Effector memory CD8-positive, alpha-beta T cell (primary cell): ENCODE measurements at regions not wholly inside any gene's neighbourhood (a gene's known extent, or its start where the extent isn't known, plus 50 kb on each side); places are given as distances from the start of the nearest gene placed in this dataset.

ENCODE experiments used
- ATAC-seq: fragments of 150-1000 bp; cut with Tn5 transposase; replicated peaks from 2 replicates; pipeline ENCODE4 v1.10.0; 2021; ENCODE audit warnings: mild to moderate bottlenecking, moderate library complexity
- DNase-seq, 3 experiments: peaks; one replicate each; pipeline ENCODE4 v3.0.0; 2021
- H3K27ac Mint-ChIP-seq, 2 donors: one replicate each; pipeline ENCODE4 v1.8.0; 2022; ENCODE audit warnings: mild to moderate bottlenecking in 2 of 2, mixed read lengths in 2 of 2, moderate library complexity in 2 of 2
- H3K27me3 Mint-ChIP-seq, 2 donors: one replicate each; pipeline ENCODE4 v1.8.0; 2022; ENCODE audit warnings: mixed read lengths in 2 of 2
- H3K36me3 Mint-ChIP-seq: one replicate; pipeline ENCODE4 v1.8.0; 2022; ENCODE audit warnings: mild to moderate bottlenecking, moderate library complexity, mixed read lengths; ENCODE audit not compliant: insufficient read depth
- H3K4me1 Mint-ChIP-seq, 2 donors: one replicate each; pipeline ENCODE4 v1.8.0; 2022; ENCODE audit warnings: low read depth in 2 of 2, mixed read lengths in 2 of 2
- H3K4me3 Mint-ChIP-seq, 2 donors: one replicate each; pipeline ENCODE4 v1.8.0; 2022; ENCODE audit warnings: mild to moderate bottlenecking in 2 of 2, mixed read lengths in 2 of 2, moderate library complexity in 2 of 2
- H3K9me3 Mint-ChIP-seq, 2 donors: one replicate each; pipeline ENCODE4 v1.8.0; 2022; ENCODE audit warnings: mixed read lengths in 2 of 2

GRCh38 chr2:3100386-3100785, 277.2 kb downstream of the EIPR1 start:
- Mint-ChIP-seq H3K9me3 (no peaks in the 10 kb centered on the region), H3K27ac (no peak overlapping the region), H3K4me3 (no peak overlapping the region), H3K36me3 (no peaks in the 10 kb centered on the region), H3K27me3 (peaks cover 26 to 64% of the 10 kb centered on the region in 2 donors), H3K4me1 (peaks cover 0 to 4% of the 10 kb centered on the region in 2 donors)
- DNase-seq: no peak
- no peak for ATAC-seq

- no peak for DNase-seq
- no peak overlapping the region for H3K27ac Mint-ChIP-seq
- peaks cover 0 to 4% of the 10 kb centered on the region in 2 donors for H3K4me1 Mint-ChIP-seq
- H3K4me3 Mint-ChIP-seq: no peak overlapping the region
- H3K27me3 Mint-ChIP-seq: peaks cover 29 to 69% of the 10 kb centered on the region in 2 donors
- no peaks in the 10 kb centered on the region for H3K36me3 Mint-ChIP-seq
- no peaks in the 10 kb centered on the region for H3K9me3 Mint-ChIP-seq
- no peak for ATAC-seq
These were observed 277.8 kb downstream of the EIPR1 start for GRCh38 chr2:3099860-3100234.

GRCh38 chr2:3099145-3099859, 278.3 kb downstream of the EIPR1 start:
- H3K27me3 Mint-ChIP-seq: peaks cover 29 to 75% of the 10 kb centered on the region in 2 donors

GRCh38 chr2:3098231-3098630, 279.4 kb downstream of the EIPR1 start:
- H3K27me3 Mint-ChIP-seq: peaks cover 29 to 79% of the 10 kb centered on the region in 2 donors
- no peaks in the 10 kb centered on the region for H3K36me3 Mint-ChIP-seq
- ATAC-seq: no peak
- H3K4me1 Mint-ChIP-seq: peaks cover 0 to 4% of the 10 kb centered on the region in 2 donors
- H3K27ac Mint-ChIP-seq: no peak overlapping the region
- no peaks in the 10 kb centered on the region for H3K9me3 Mint-ChIP-seq
- no peak for DNase-seq
- no peak overlapping the region for H3K4me3 Mint-ChIP-seq

More at GRCh38 chr2:3099145-3099859, 278.3 kb downstream of the EIPR1 start:
- DNase-seq (no peak), ATAC-seq (no peak)
- Mint-ChIP-seq H3K4me3 (no peak overlapping the region), H3K4me1 (peaks cover 0 to 4% of the 10 kb centered on the region in 2 donors), H3K36me3 (no peaks in the 10 kb centered on the region), H3K27ac (no peak overlapping the region), H3K9me3 (no peaks in the 10 kb centered on the region)

- no peaks in the 10 kb centered on the region for H3K9me3 Mint-ChIP-seq
- H3K27ac Mint-ChIP-seq: no peak overlapping the region
These were observed 279.8 kb downstream of the EIPR1 start for GRCh38 chr2:3097804-3098203.

GRCh38 chr2:3094999-3095958, 282.3 kb downstream of the EIPR1 start:
- DNase-seq (no peak), ATAC-seq (no peak)
- H3K36me3 Mint-ChIP-seq: no peaks in the 10 kb centered on the region
- H3K27ac Mint-ChIP-seq: no peak overlapping the region
- H3K4me3 Mint-ChIP-seq: no peak overlapping the region
- peaks cover 16 to 55% of the 10 kb centered on the region in 2 donors for H3K27me3 Mint-ChIP-seq
- H3K9me3 Mint-ChIP-seq: no peaks in the 10 kb centered on the region
- peaks cover 0 to 2% of the 10 kb centered on the region in 2 donors for H3K4me1 Mint-ChIP-seq

More at GRCh38 chr2:3097804-3098203, 279.8 kb downstream of the EIPR1 start:
- H3K36me3 Mint-ChIP-seq: no peaks in the 10 kb centered on the region
- H3K4me1 Mint-ChIP-seq: peaks cover 0 to 4% of the 10 kb centered on the region in 2 donors
- no peak overlapping the region for H3K4me3 Mint-ChIP-seq
- no peak for ATAC-seq
- H3K27me3 Mint-ChIP-seq: peaks cover 29 to 74% of the 10 kb centered on the region in 2 donors
- DNase-seq: no peak

- ATAC-seq: no peak
- H3K4me1 Mint-ChIP-seq: no peaks in the 10 kb centered on the region
These were observed 283.3 kb downstream of the EIPR1 start for GRCh38 chr2:3094318-3094717.

GRCh38 chr2:3091696-3092095, 285.9 kb downstream of the EIPR1 start:
- Mint-ChIP-seq H3K27me3 (peaks cover 11 to 24% of the 10 kb centered on the region in 2 donors), H3K27ac (no peak overlapping the region), H3K36me3 (no peaks in the 10 kb centered on the region), H3K9me3 (no peaks in the 10 kb centered on the region), H3K4me3 (no peak overlapping the region), H3K4me1 (no peaks in the 10 kb centered on the region)
- no peak for DNase-seq
- ATAC-seq: no peak

More at GRCh38 chr2:3094318-3094717, 283.3 kb downstream of the EIPR1 start:
- H3K4me3 Mint-ChIP-seq: no peak overlapping the region
- H3K9me3 Mint-ChIP-seq: no peaks in the 10 kb centered on the region
- no peaks in the 10 kb centered on the region for H3K36me3 Mint-ChIP-seq
- H3K27me3 Mint-ChIP-seq: peaks cover 11 to 45% of the 10 kb centered on the region in 2 donors
- no peak for DNase-seq
- no peak overlapping the region for H3K27ac Mint-ChIP-seq

- no peak for ATAC-seq
- H3K4me3 Mint-ChIP-seq: no peak overlapping the region
These were observed 294.9 kb downstream of the EIPR1 start for GRCh38 chr2:3082705-3083104.

GRCh38 chr2:3079959-3080948, 297.4 kb downstream of the EIPR1 start:
- peaks cover 0 to under 1% of the 10 kb centered on the region in 2 donors for H3K9me3 Mint-ChIP-seq
- H3K4me1 Mint-ChIP-seq: no peaks in the 10 kb centered on the region
- no peak for DNase-seq
- H3K4me3 Mint-ChIP-seq: no peak overlapping the region
- ATAC-seq: no peak
- H3K36me3 Mint-ChIP-seq: peaks cover 3% of the 10 kb centered on the region
- no peak overlapping the region for H3K27ac Mint-ChIP-seq
- H3K27me3 Mint-ChIP-seq: peaks cover 31 to 48% of the 10 kb centered on the region in 2 donors

More at GRCh38 chr2:3082705-3083104, 294.9 kb downstream of the EIPR1 start:
- Mint-ChIP-seq H3K27ac (no peak overlapping the region), H3K9me3 (peaks cover 0 to 3% of the 10 kb centered on the region in 2 donors), H3K4me1 (no peaks in the 10 kb centered on the region), H3K36me3 (peaks cover 3% of the 10 kb centered on the region), H3K27me3 (peaks cover 22 to 28% of the 10 kb centered on the region in 2 donors)
- no peak for DNase-seq

GRCh38 chr2:3079466-3079865, 298.2 kb downstream of the EIPR1 start:
- Mint-ChIP-seq H3K9me3 (no peaks in the 10 kb centered on the region), H3K4me3 (no peak overlapping the region), H3K36me3 (peaks cover 3% of the 10 kb centered on the region), H3K4me1 (no peaks in the 10 kb centered on the region), H3K27me3 (peaks cover 31 to 56% of the 10 kb centered on the region in 2 donors), H3K27ac (no peak overlapping the region)
- ATAC-seq (no peak), DNase-seq (no peak)

DNA sequence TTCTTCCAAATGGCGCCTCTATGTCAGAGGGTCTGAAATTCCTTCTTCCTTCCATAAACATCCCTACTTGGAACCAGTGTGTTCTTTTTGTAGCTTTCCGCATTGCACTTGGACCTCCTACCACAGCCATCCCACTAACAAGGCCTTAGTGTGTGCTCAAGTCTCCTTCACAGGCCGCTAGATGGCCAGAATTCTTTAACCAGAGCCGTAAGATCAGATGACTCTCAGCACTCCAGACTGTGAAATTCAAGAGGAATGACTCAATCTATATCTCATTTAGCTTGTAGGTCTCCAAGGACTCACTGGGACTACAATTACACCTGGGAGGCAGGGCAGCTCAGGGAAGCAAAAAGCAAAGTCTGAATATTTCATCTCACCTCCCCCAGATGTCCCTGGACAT, 298.9 kb downstream of the EIPR1 start:
- Mint-ChIP-seq H3K4me1 (no peaks in the 10 kb centered on the region), H3K4me3 (no peak overlapping the region), H3K27me3 (peaks cover 31 to 64% of the 10 kb centered on the region in 2 donors), H3K27ac (no peak overlapping the region), H3K9me3 (no peaks in the 10 kb centered on the region), H3K36me3 (peaks cover 3% of the 10 kb centered on the region)
- DNase-seq (no peak), ATAC-seq (no peak)
